LNCaP clone FGC (cell line): ENCODE measurements at regions not wholly inside any gene's neighbourhood (a gene's known extent, or its start where the extent isn't known, plus 50 kb on each side); places are given as distances from the start of the nearest gene placed in this dataset.

ENCODE experiments used
- DNase-seq: peaks from one replicate; pipeline ENCODE4 v3.0.0-alpha.2; 2011; ENCODE audit warnings: low read depth
- H3K4me3 ChIP-seq: 2 replicates; pipeline ENCODE4 v1.5.1; 2011; ENCODE audit warnings: mild to moderate bottlenecking, low read depth, low read length, control low read depth
- CTCF ChIP-seq: IDR thresholded peaks from 2 replicates; pipeline ENCODE4 v1.5.1; 2012; ENCODE audit warnings: mild to moderate bottlenecking; ENCODE audit not compliant: control insufficient read depth, insufficient read depth; ENCODE audit errors: extremely low read depth

DNA sequence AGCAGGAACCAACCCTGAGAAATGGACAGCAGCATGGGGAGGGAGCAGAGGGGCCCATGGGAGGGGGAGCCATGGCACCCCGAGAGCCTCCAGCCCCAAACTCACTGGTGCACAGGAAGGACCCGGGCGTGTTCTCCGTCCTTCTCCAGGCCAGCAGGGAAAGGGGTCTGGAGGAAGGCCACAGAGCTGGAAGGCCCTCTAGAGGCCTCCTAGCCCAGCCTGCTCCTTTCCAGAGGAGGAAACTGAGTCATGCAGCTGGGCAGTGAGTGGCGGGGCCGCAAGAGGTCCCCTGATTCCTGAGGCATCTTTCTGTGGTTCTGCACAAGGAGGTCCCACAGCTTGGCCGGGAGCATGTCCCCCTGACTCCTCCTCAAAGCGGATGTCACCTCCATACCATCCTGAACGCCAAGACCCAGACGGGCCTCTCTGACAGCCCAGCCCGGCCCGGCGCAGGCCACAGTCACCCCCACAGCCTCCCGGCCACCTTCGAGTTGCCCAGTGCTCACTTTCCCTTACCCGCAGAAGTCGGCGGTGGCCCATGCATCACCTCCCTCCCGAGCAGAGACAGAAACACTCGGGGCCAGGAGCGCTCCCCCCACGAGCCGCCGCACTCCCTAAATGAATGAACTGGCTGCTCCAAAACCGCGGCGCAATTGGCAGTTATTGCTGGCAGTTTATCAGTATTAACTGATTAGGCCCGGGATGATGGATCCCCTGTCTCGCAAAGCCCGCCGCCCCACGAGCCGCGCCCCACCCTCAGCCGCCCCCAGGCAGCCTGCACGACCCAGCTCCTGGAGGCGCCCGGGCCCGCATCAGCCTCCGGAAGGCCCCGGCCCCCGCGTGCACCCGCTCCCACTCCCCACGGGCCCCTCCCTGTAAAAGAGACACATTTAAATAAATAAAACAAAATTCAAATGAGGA lies 272.5 kb downstream of the BUD13 start:
- no peak for TF ChIP-seq CTCF
- DNase-seq: no peak
- no peak overlapping the region for H3K4me3 ChIP-seq

DNA sequence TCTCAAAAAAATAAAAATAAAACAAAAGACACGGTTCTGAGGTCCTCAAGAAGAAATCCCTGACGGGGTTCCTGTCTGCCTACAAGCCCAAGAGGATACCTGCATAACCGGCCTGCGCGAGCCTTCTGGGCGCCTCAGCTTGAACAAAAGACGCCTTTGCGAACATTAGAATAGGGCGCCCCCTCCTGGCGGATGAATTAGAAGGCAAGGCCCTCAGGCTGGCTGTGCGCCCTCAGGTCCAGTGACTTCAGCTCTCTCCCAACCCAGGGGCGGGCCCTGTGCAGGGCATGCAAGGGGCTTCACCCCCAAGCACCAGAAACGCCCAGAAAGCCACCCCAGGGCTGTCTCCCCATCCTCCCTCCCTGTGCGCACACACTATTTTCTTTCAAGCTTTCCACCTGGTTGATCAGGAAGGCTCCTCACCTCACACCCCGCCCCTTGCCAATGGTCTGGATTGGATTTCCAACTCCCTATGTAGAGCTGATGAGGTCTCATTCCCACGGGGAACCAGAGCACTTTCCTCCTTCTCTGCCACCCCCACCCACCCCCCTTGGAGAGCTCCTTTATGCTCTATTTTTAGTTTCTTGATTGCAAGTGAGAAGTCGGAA lies 273.3 kb downstream of the BUD13 start:
- no peak overlapping the region for H3K4me3 ChIP-seq
- TF ChIP-seq CTCF: peak; percentile 81
- DNase-seq: peak; percentile 63

DNA sequence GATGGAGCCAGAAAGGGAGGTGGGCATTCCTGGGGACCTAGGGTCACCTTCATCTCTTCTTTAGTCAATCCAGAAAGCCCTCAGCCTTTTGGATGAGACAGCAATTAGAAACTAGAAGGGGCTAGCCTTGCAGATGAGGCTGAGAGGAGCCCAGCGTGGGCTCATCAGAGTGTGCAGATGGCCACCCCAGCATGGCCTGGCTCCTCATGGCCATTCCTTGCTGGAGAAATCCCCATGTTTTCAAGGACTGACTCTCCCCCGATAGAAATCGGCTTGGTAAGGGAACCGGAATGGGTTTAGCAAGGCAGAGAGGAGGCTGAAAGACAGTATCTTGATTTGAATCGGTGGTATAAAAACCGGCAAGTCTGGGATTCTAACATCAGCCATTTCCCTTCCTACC lies 274.6 kb downstream of the BUD13 start:
- TF ChIP-seq CTCF: no peak
- DNase-seq: no peak
- H3K4me3 ChIP-seq: no peak overlapping the region

- no peak for DNase-seq
These were observed 280.2 kb downstream of the BUD13 start for GRCh38 chr11:116492600-116492999.

GRCh38 chr11:116488836-116489389 lies 283.9 kb downstream of the BUD13 start:
- TF ChIP-seq CTCF: no peak
- H3K4me3 ChIP-seq: no peak overlapping the region
- DNase-seq: no peak

More at GRCh38 chr11:116492600-116492999, 280.2 kb downstream of the BUD13 start:
- H3K4me3 ChIP-seq: no peak overlapping the region
- TF ChIP-seq CTCF: no peak

- no peak overlapping the region for H3K4me3 ChIP-seq
- DNase-seq: no peak
- TF ChIP-seq CTCF: no peak
These were observed 287.4 kb downstream of the BUD13 start for GRCh38 chr11:116485425-116485824.
